ENCODE measurements at regions not wholly inside any gene's neighbourhood (a gene's known extent, or its start where the extent isn't known, plus 50 kb on each side); places are given as distances from the start of the nearest gene placed in this dataset.
"Not testable (repeated sequence)": the region's sequence is repeated elsewhere in the genome, so short reads cannot be mapped to it uniquely, and the experiment has no call there.

GRCh38 chr5:143921525-143922311 is 109.8 kb downstream of the HMHB1 start:
- Histone ChIP-seq H3K27ac (no peak overlapping the region), H3K4me1 (peaks cover 0 to 11% of the 10 kb centered on the region in 2 donors), H3K36me3 (no peaks in the 10 kb centered on the region), H3K9me3 (no peaks in the 10 kb centered on the region), H3K27me3 (no peaks in the 10 kb centered on the region), H3K4me3 (no peak overlapping the region)
- DNase-seq (ENCODE audit: low spot score): no peak
- TF ChIP-seq CTCF (IDR thresholded peaks at IDR 0.05): no peak

GRCh38 chr5:143922718-143923117 is 110.8 kb downstream of the HMHB1 start:
- no peak for DNase-seq (ENCODE audit: low spot score)
- TF ChIP-seq CTCF (IDR thresholded peaks at IDR 0.05): no peak
- Histone ChIP-seq H3K36me3 (no peaks in the 10 kb centered on the region), H3K4me1 (peaks cover 0 to 11% of the 10 kb centered on the region in 2 donors), H3K9me3 (no peaks in the 10 kb centered on the region), H3K27ac (no peak overlapping the region), H3K27me3 (no peaks in the 10 kb centered on the region), H3K4me3 (no peak overlapping the region)

- TF ChIP-seq CTCF (IDR thresholded peaks at IDR 0.05): no peak
- H3K4me3 ChIP-seq: no peak overlapping the region
- H3K27me3 ChIP-seq: no peaks in the 10 kb centered on the region
- H3K27ac ChIP-seq: no peak overlapping the region
- H3K4me1 ChIP-seq: peaks cover 0 to 11% of the 10 kb centered on the region in 2 donors
- H3K36me3 ChIP-seq: no peaks in the 10 kb centered on the region
- no peak for DNase-seq (ENCODE audit: low spot score)
- no peaks in the 10 kb centered on the region for H3K9me3 ChIP-seq
Observed at GRCh38 chr5:143923634-143924266, 111.8 kb downstream of the HMHB1 start.

- Histone ChIP-seq H3K4me1 (peaks cover 0 to 11% of the 10 kb centered on the region in 2 donors), H3K9me3 (no peaks in the 10 kb centered on the region), H3K27ac (no peak overlapping the region), H3K27me3 (no peaks in the 10 kb centered on the region), H3K36me3 (no peaks in the 10 kb centered on the region), H3K4me3 (no peak overlapping the region)
- TF ChIP-seq CTCF (IDR thresholded peaks at IDR 0.05): no peak
- no peak for DNase-seq (ENCODE audit: low spot score)
Observed at GRCh38 chr5:143924311-143924978, 112.5 kb downstream of the HMHB1 start.

- H3K4me1 ChIP-seq: peaks cover 0 to 11% of the 10 kb centered on the region in 2 donors
- H3K4me3 ChIP-seq; DNase-seq (ENCODE audit: low spot score); H3K27ac ChIP-seq; H3K9me3 ChIP-seq; H3K27me3 ChIP-seq; H3K36me3 ChIP-seq: not testable (repeated sequence)
Observed at GRCh38 chr5:143924979-143925325, 113.0 kb downstream of the HMHB1 start.

- Histone ChIP-seq H3K4me1 (no peaks in the 10 kb centered on the region), H3K9me3 (peaks cover 0 to 6% of the 10 kb centered on the region in 2 donors), H3K27ac (no peak overlapping the region), H3K27me3 (no peaks in the 10 kb centered on the region), H3K36me3 (no peaks in the 10 kb centered on the region), H3K4me3 (no peak overlapping the region)
- no peak for TF ChIP-seq CTCF (IDR thresholded peaks at IDR 0.05)
- DNase-seq (ENCODE audit: low spot score): no peak
Observed at GRCh38 chr5:143929486-143929885, 117.5 kb downstream of the HMHB1 start.
